GM12891 (cell line): ENCODE measurements at regions not wholly inside any gene's neighbourhood (a gene's known extent, or its start where the extent isn't known, plus 50 kb on each side); places are given as distances from the start of the nearest gene placed in this dataset.

Source experiments
- PAX5 ChIP-seq: IDR thresholded peaks from 2 replicates; pipeline ENCODE4 v1.6.1; 2011; ENCODE audit warnings: low read length, moderate library complexity, mild to moderate bottlenecking; ENCODE audit not compliant: insufficient read depth, severe bottlenecking
- POLR2A ChIP-seq: IDR thresholded peaks from 2 replicates; pipeline ENCODE4 v1.6.1; 2011; ENCODE audit warnings: low read depth, low read length, control low read depth
- POLR2AphosphoS5 ChIP-seq: IDR thresholded peaks from 2 replicates; pipeline ENCODE4 v1.6.1; 2011; ENCODE audit warnings: low read depth, low read length, control low read depth
- TAF1 ChIP-seq: IDR thresholded peaks from 2 replicates; pipeline ENCODE4 v1.6.1; 2011; ENCODE audit warnings: low read depth, low read length, control low read depth

- TF ChIP-seq POLR2A (no peak), POLR2AphosphoS5 (no peak), TAF1 (no peak), PAX5 (no peak)
These were observed 316.1 kb upstream of the TMCO5A start for GRCh38 chr15:37618353-37618752.
